ENCODE measurements at regions not wholly inside any gene's neighbourhood (a gene's known extent, or its start where the extent isn't known, plus 50 kb on each side); places are given as distances from the start of the nearest gene placed in this dataset.

- H3K27ac ChIP-seq (replicated peaks) = no peak overlapping the region
- no peak for TF ChIP-seq SPI1 (IDR thresholded peaks at IDR 0.05; ENCODE audit: borderline replicate concordance, low read depth)
- TF ChIP-seq REST (IDR thresholded peaks at IDR 0.05; ENCODE audit: insufficient replicate concordance, low read depth) = no peak
- TF ChIP-seq CTCF (IDR thresholded peaks at IDR 0.05; ENCODE audit: insufficient read depth, low read length) = no peak
- no peak for TF ChIP-seq POLR2AphosphoS5 (IDR thresholded peaks at IDR 0.05; ENCODE audit: low read depth)
- no peak for TF ChIP-seq GABPA (IDR thresholded peaks at IDR 0.05; ENCODE audit: low read depth)
- no peak overlapping the region for H3K4me3 ChIP-seq (replicated peaks; ENCODE audit: insufficient read depth, low read length)
- DNase-seq (ENCODE audit: low read depth in 1 of 2, low spot score in 1 of 2) = no peak
- H3K27me3 ChIP-seq (ENCODE audit: insufficient read depth, poor library complexity, severe bottlenecking) = no peaks in the 10 kb centered on the region
These were observed 431.7 kb downstream of the LMO7 start for GRCh38 chr13:76067850-76068249.

- TF ChIP-seq REST (IDR thresholded peaks at IDR 0.05; ENCODE audit: insufficient replicate concordance, low read depth) (no peak), GABPA (IDR thresholded peaks at IDR 0.05; ENCODE audit: low read depth) (no peak), CTCF (IDR thresholded peaks at IDR 0.05; ENCODE audit: insufficient read depth, low read length) (no peak), SPI1 (IDR thresholded peaks at IDR 0.05; ENCODE audit: borderline replicate concordance, low read depth) (no peak), POLR2AphosphoS5 (IDR thresholded peaks at IDR 0.05; ENCODE audit: low read depth) (no peak)
- no peak for DNase-seq (ENCODE audit: low read depth in 1 of 2, low spot score in 1 of 2)
- no peak overlapping the region for H3K4me3 ChIP-seq (replicated peaks; ENCODE audit: insufficient read depth, low read length)
- no peak overlapping the region for H3K27ac ChIP-seq (replicated peaks)
- H3K27me3 ChIP-seq (ENCODE audit: insufficient read depth, poor library complexity, severe bottlenecking) = no peaks in the 10 kb centered on the region
These were observed 417.1 kb downstream of the LMO7 start for GRCh38 chr13:76053181-76053580.

- no peaks in the 10 kb centered on the region for H3K27me3 ChIP-seq (ENCODE audit: insufficient read depth, poor library complexity, severe bottlenecking)
- H3K4me3 ChIP-seq (replicated peaks; ENCODE audit: insufficient read depth, low read length) = no peak overlapping the region
- H3K27ac ChIP-seq (replicated peaks) = no peak overlapping the region
- TF ChIP-seq POLR2AphosphoS5 (IDR thresholded peaks at IDR 0.05; ENCODE audit: low read depth) = no peak
- TF ChIP-seq CTCF (IDR thresholded peaks at IDR 0.05; ENCODE audit: insufficient read depth, low read length) = no peak
- no peak for TF ChIP-seq SPI1 (IDR thresholded peaks at IDR 0.05; ENCODE audit: borderline replicate concordance, low read depth)
- TF ChIP-seq GABPA (IDR thresholded peaks at IDR 0.05; ENCODE audit: low read depth) = no peak
- no peak for TF ChIP-seq REST (IDR thresholded peaks at IDR 0.05; ENCODE audit: insufficient replicate concordance, low read depth)
- DNase-seq (ENCODE audit: low read depth in 1 of 2, low spot score in 1 of 2) = no peak
These were observed 413.2 kb downstream of the LMO7 start for GRCh38 chr13:76049376-76049746.
